Keratinocyte (primary cell): ENCODE measurements at regions not wholly inside any gene's neighbourhood (a gene's known extent, or its start where the extent isn't known, plus 50 kb on each side); places are given as distances from the start of the nearest gene placed in this dataset.

ENCODE experiments used
- DNase-seq: peaks from one replicate; pipeline ENCODE4 v3.0.0-alpha.2; 2011; ENCODE audit warnings: low read depth, missing footprints, low spot score
- FAIRE-seq: peaks from 2 replicates; lab custom pipeline; 2011; peaks lifted over from hg19 to GRCh38; lab: Jason Lieb, UNC
- H2AFZ ChIP-seq: 2 replicates; pipeline ENCODE4 v1.6.0; 2012; ENCODE audit warnings: low read length, control low read depth, inconsistent platforms; ENCODE audit not compliant: control insufficient read depth
- H3K27ac ChIP-seq: 2 replicates; pipeline ENCODE4 v1.5.1; 2011; ENCODE audit warnings: low read length; ENCODE audit not compliant: control insufficient read depth, insufficient read depth
- H3K27me3 ChIP-seq: 3 replicates; pipeline ENCODE4 v1.6.0; 2011; ENCODE audit warnings: low read length; ENCODE audit not compliant: control insufficient read depth, insufficient read depth; ENCODE audit errors: extremely low read depth
- H3K36me3 ChIP-seq, 2 experiments: 2 replicates in 1 of 2; 3 replicates in 1 of 2; pipeline ENCODE4 v1.5.1; 2011; ENCODE audit warnings: low read length in 2 of 2, mild to moderate bottlenecking in 1 of 2; ENCODE audit not compliant: control insufficient read depth in 2 of 2, insufficient read depth in 2 of 2; ENCODE audit errors: extremely low read depth in 1 of 2
- H3K4me1 ChIP-seq: 3 replicates; pipeline ENCODE4 v1.5.1; 2011; ENCODE audit warnings: low read length; ENCODE audit not compliant: control insufficient read depth, insufficient read depth; ENCODE audit errors: extremely low read depth
- H3K4me2 ChIP-seq: 3 replicates; pipeline ENCODE4 v1.6.0; 2011; ENCODE audit warnings: low read depth, low read length; ENCODE audit not compliant: control insufficient read depth, insufficient read depth; ENCODE audit errors: extremely low read depth
- H3K4me3 ChIP-seq, 3 experiments: fragments of 200-600 bp in 1 of 3; sonication (generic) in 1 of 3; 2 replicates in 2 of 3; 3 replicates in 1 of 3; pipeline ENCODE4 v1.5.1; 2011 to 2016; ENCODE audit warnings: low read length in 3 of 3, mild to moderate bottlenecking in 3 of 3, control low read depth in 2 of 3, inconsistent platforms in 1 of 3, low read depth in 1 of 3, mixed read lengths in 1 of 3, mixed run types in 1 of 3, moderate library complexity in 1 of 3; ENCODE audit not compliant: control insufficient read depth in 2 of 3, insufficient read depth in 2 of 3; ENCODE audit errors: extremely low read depth in 1 of 3
- H3K79me2 ChIP-seq: 2 replicates; pipeline ENCODE4 v1.6.0; 2012; ENCODE audit warnings: low read length; ENCODE audit not compliant: control insufficient read depth, insufficient read depth
- H3K9ac ChIP-seq: 3 replicates; pipeline ENCODE4 v1.6.0; 2011; ENCODE audit warnings: low read length; ENCODE audit not compliant: control insufficient read depth, insufficient read depth; ENCODE audit errors: extremely low read depth
- H3K9me1 ChIP-seq: 3 replicates; pipeline ENCODE4 v1.6.0; 2011; ENCODE audit warnings: low read length; ENCODE audit not compliant: control insufficient read depth, insufficient read depth; ENCODE audit errors: extremely low read depth
- H3K9me3 ChIP-seq: 2 replicates; pipeline ENCODE4 v1.5.1; 2012; ENCODE audit warnings: low read depth, low read length; ENCODE audit not compliant: control insufficient read depth
- H4K20me1 ChIP-seq: 3 replicates; pipeline ENCODE4 v1.6.0; 2011; ENCODE audit warnings: low read length; ENCODE audit not compliant: control insufficient read depth, insufficient read depth; ENCODE audit errors: extremely low read depth
- EZH2 ChIP-seq: IDR thresholded peaks from one replicate; pipeline ENCODE4 v1.6.1; 2012; ENCODE audit warnings: inconsistent platforms, mild to moderate bottlenecking, low read length, moderate library complexity
- dilution Hi-C: fragments of 300-500 bp; cut with MboI; formaldehyde crosslinking; loops from one replicate; pipeline ENCODE4 v1.7.0; 2020; ENCODE audit warnings: low sequenced_read_pairs; ENCODE audit not compliant: extremely low pct_ligation_motif_present
- TF ChIP-seq, protein P1 (sequence below), 3 experiments: IDR thresholded peaks in 1 of 3; conservative IDR thresholded peaks in 1 of 3; optimal IDR thresholded peaks in 1 of 3; 2 replicates in 2 of 3; 3 replicates in 1 of 3; pipeline versions ENCODE3 to v1.5.1; 2011; ENCODE audit warnings: low read length in 3 of 3, mild to moderate bottlenecking in 3 of 3, moderate library complexity in 2 of 3, control low read depth in 1 of 3, inconsistent platforms in 1 of 3; ENCODE audit not compliant: insufficient read depth in 2 of 3; ENCODE audit errors: extremely low read depth in 1 of 3

GRCh38 chr17:31788956-31789355 is 70.1 kb downstream of the COPRS start:
- Histone ChIP-seq H2AFZ (peak overlapping the region; percentile 50), H3K9me3 (no peaks in the 10 kb centered on the region), H3K36me3 (no peaks in the 10 kb centered on the region), H3K4me2 (peak overlapping the region; percentile 65), H3K27ac (peak overlapping the region; percentile 82), H3K9me1 (no peaks in the 10 kb centered on the region), H3K9ac (peak overlapping the region; percentile 0), H3K79me2 (no peaks in the 10 kb centered on the region), H4K20me1 (no peaks in the 10 kb centered on the region), H3K4me1 (peaks cover 19% of the 10 kb centered on the region), H3K4me3 (no peak overlapping the region), H3K27me3 (no peaks in the 10 kb centered on the region)
- FAIRE-seq, result peak; percentile 34
- no peak for TF ChIP-seq EZH2
- TF ChIP-seq, protein P1, sequence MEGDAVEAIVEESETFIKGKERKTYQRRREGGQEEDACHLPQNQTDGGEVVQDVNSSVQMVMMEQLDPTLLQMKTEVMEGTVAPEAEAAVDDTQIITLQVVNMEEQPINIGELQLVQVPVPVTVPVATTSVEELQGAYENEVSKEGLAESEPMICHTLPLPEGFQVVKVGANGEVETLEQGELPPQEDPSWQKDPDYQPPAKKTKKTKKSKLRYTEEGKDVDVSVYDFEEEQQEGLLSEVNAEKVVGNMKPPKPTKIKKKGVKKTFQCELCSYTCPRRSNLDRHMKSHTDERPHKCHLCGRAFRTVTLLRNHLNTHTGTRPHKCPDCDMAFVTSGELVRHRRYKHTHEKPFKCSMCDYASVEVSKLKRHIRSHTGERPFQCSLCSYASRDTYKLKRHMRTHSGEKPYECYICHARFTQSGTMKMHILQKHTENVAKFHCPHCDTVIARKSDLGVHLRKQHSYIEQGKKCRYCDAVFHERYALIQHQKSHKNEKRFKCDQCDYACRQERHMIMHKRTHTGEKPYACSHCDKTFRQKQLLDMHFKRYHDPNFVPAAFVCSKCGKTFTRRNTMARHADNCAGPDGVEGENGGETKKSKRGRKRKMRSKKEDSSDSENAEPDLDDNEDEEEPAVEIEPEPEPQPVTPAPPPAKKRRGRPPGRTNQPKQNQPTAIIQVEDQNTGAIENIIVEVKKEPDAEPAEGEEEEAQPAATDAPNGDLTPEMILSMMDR (optimal IDR thresholded peaks at IDR 0.05 in 1 of 3, IDR thresholded peaks at IDR 0.05 in 1 of 3, conservative IDR thresholded peaks at IDR 0.05 in 1 of 3; ENCODE audit: extremely low read depth in 1 of 3, insufficient read depth in 2 of 3, low read length in 3 of 3), result no peak
- dilution Hi-C loops, result no loop called here
- no peak for DNase-seq

DNA sequence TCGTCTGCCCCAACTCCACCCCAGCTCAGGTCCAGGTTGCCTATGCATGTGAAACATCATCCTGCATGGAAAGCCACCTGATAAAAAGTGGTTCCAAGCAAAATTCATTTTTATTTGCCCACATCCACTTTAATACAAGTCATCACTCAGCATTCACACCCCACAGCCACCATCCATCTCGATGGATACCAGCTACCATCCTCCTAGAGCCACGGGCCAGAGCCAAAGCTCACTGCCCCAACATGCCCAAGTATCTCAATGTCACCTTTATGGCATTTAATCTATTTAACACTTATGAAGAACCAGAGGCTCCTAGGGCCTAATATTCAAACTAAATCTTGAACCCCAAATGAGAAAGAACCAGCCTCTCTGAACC is 70.5 kb downstream of the COPRS start:
- Histone ChIP-seq H3K9me3 (no peaks in the 10 kb centered on the region), H3K4me3 (no peak overlapping the region), H3K4me1 (peaks cover 19% of the 10 kb centered on the region), H3K27ac (peak overlapping the region; percentile 82), H2AFZ (peak overlapping the region; percentile 0), H3K4me2 (peak overlapping the region; percentile 65), H3K27me3 (no peaks in the 10 kb centered on the region), H3K79me2 (no peaks in the 10 kb centered on the region), H3K9ac (peak overlapping the region; percentile 0), H3K36me3 (no peaks in the 10 kb centered on the region), H4K20me1 (no peaks in the 10 kb centered on the region), H3K9me1 (no peaks in the 10 kb centered on the region)
- dilution Hi-C loops, result no loop called here
- DNase-seq, result peak; percentile 63
- FAIRE-seq, result peak; percentile 46
- TF ChIP-seq, protein P1 (optimal IDR thresholded peaks at IDR 0.05 in 1 of 3, IDR thresholded peaks at IDR 0.05 in 1 of 3, conservative IDR thresholded peaks at IDR 0.05 in 1 of 3; ENCODE audit: extremely low read depth in 1 of 3, insufficient read depth in 2 of 3, low read length in 3 of 3), result no peak
- TF ChIP-seq EZH2, result no peak
